HG02678 (cell line): ENCODE measurements at regions not wholly inside any gene's neighbourhood (a gene's known extent, or its start where the extent isn't known, plus 50 kb on each side); places are given as distances from the start of the nearest gene placed in this dataset.

Experiments
- ATAC-seq: cut with Tn5 transposase; IDR thresholded peaks from one replicate; pipeline ENCODE4 v1.9.1; 2021; ENCODE audit warnings: mild to moderate bottlenecking, moderate library complexity; ENCODE audit not compliant: unreplicated experiment

- no peak for ATAC-seq
Measured at GRCh38 chr1:187624812-187625545, 796.2 kb downstream of the PLA2G4A start.

DNA sequence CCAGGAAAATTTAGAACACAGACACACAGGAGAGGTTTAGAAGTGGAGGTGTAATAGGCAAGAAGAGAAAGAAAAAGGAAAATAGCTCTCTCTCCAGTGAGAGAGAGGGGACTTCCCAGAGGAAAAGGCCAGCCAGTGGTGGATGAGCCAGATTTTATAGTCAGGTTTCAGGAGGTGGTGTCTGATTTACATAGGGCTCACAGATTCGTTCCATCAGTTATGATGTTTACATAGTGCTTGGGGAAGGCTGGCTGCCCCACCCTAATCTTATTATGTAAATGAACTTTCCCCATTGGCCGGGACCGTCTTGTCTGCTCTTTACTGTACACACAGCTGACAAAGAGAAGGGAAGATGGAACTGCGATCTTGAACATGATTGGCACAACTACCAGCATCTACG, 797.3 kb downstream of the PLA2G4A start:
- ATAC-seq, result no peak

DNA sequence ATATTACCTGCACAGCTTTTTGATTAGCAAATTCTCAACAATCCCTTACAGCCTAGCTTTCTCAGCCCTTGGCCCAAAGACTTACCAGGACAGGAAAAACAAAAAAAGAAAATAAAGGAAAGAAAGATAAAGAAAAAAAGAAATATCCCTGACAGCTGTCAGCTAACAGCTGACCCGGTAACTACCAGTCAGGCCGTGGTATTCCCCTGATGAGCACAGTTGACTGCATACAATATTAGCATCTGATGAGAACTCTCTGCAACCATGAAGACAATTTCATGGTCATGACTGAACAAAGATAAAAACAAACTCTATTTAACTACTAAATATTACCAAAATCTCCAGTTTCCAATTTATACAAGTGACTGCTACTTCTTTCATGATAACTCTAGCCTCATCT, 798.8 kb downstream of the PLA2G4A start:
- ATAC-seq, result no peak

DNA sequence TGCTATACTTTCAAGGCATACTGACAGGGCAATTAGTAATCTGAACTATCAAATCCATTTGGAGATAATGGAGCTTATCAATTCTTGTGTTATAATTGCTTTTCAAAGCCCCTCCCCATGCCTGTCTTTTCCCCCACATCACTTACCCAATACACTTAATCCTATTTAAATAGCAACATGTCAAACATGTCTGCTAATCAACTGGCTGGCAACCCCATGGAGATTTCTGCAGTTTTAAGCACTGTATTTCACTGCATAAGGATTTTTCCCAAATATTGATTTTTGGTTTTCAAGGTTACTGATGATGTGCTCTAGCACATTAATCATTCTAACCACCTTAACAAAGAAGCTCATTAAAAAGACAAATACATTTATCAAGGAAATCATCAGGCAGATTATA, 800.3 kb downstream of the PLA2G4A start:
- no peak for ATAC-seq

DNA sequence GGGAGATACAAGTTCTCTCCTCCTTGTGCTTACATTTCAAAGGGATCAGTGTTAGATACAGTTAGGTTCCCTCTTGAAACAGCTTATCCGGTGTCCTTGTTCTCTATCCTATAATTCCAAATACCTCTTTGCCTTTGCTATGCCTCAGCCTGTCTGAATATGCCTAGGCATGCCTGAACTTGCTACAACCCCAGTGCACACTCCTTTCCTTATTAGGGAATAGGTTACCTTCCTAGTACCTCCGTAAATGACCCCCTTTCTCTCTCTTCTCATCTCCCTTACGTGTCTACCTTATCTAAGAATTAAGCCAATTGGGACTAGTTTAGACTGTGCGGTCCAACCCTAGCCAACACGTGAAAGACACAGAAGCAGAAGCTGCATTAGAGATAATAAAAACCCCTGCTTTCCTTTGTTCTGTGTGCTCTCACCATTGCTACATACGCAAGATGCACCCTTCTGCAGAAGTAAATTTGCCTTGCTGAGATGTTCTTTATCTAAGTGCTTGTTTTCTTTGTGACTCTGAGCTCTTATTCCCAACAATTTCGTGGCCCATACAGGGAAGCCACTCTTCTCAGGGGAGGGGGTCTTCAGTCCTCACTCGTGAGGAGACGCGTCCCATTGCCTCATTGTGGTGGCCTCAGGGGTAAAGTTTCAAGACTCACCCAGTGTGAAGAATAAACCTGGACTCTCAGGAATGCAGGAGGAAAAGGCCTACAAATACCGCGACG, 802.1 kb downstream of the PLA2G4A start:
- no peak for ATAC-seq

DNA sequence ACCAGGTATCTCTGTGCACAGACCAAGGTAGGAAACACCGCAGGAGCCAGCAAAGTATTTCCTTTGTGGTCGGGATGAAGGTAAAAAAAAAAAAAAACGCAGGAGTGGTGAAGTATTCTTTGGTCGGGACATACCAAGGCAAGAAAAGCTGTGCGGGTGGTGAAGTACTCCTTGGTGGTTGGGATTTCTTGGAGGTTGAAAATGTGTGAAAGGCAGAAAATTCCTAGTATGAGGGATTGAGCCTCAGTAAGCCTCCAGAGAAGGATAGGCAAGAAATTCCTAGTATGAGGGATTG, 802.6 kb downstream of the PLA2G4A start:
- ATAC-seq, result no peak

- ATAC-seq, result no peak
Measured at GRCh38 chr1:187631984-187632383, 803.2 kb downstream of the PLA2G4A start.

- ATAC-seq, result no peak
Measured at GRCh38 chr1:187634940-187635339, 806.2 kb downstream of the PLA2G4A start.

DNA sequence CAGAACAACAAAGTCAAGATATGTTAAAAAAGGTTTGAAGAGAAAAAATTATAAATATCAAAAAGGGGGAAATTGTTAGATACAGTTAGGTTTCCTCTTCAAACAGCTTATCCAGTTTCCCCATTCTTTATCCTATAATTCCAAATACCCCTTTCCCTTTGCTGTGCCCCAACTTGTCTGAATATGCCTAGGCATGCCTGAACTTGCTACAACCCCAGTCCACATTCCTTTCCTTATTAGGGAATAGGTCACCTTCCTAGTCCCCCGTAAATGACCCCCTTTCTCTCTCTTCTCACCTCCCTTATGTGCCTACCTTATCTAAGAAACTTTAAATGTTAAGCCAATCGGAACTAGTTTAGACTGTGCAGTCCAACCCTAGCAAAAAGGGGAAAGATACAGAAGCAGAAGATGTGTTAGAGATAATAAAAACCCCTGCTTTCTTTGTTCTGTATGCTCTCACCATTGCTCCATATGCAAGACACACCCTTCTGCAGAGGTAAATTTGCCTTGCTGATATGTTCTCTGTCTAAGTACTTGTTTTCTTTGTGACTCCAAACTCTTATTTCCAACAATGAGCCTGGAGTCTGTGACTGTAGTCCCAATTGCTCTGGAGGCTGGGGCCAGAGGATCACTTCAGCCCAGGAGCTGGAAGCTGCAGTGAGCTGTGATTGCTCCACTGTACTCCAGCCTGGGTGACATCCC, 810.1 kb downstream of the PLA2G4A start:
- ATAC-seq, result no peak

DNA sequence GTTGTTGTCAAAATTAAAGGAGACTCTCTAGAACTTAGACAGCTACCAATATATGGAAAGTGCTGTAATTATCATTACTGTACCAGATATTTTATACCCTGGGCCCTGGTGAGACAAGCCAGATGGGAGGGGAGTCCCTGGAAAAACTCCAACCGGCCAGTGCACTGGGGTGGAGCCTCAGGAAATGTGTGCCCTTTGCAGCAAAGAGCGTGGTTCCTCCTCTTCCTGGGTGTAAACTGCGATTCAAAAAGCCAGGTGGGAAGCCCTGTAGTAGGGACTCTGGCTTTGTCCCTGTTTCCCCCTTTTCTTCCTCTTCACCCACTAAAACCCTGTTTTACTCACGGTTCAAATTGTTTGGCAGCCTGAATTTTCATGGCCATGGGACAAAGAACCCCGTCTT, 812.3 kb downstream of the PLA2G4A start:
- ATAC-seq, result no peak

- no peak for ATAC-seq
Measured at GRCh38 chr1:187641463-187641862, 812.7 kb downstream of the PLA2G4A start.

DNA sequence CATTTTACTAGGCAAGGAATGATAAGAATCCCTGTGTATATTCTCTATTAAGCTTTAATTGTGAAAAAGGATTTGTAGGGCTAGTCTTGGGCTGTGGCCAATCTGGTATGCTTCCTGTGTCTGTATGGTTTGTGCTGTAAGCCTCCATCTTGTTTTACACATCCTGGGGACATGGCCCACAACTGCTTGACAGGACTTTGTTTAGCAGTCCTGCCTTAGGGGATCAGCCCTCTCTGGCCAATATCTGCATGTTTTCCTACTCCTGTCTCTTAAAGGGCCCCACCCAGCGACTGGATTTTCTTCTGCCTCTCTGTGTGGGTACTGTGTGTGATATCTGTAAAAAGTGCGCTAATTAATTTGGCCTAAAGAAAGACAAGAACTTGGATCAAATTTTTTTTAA, 813.2 kb downstream of the PLA2G4A start:
- no peak for ATAC-seq

GRCh38 chr1:187645651-187646050, 816.9 kb downstream of the PLA2G4A start:
- no peak for ATAC-seq

DNA sequence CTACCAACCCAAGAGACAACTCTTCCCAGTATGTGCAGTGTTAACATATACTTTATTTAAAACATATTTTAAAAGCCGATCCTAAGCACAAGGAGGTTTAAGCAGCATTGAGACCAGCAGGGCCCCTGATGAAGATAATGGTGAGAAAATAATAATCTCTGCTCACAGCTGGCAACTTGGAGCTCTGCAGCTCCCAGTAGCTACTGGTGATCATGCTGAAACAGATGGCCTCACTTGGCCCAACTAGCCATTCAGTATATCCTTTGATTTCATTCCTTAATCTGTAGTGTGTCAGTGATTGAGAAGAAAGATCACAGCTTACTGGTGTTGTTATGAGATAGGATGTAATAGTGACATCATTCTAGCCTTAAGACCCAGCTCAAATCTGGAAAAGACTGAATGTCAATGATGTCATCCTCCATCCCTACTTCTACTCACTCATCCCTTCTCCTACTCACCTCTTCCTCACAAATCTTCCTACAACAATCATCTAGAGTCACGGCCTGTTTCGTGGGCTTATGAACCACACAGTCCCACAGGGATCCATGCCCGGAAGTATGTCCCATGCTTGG, 817.9 kb downstream of the PLA2G4A start:
- no peak for ATAC-seq

GRCh38 chr1:187648091-187648490, 819.3 kb downstream of the PLA2G4A start:
- no peak for ATAC-seq

GRCh38 chr1:187654635-187655034, 825.9 kb downstream of the PLA2G4A start:
- ATAC-seq, result no peak

- ATAC-seq, result no peak
Measured at GRCh38 chr1:187655104-187655503, 826.4 kb downstream of the PLA2G4A start.

- ATAC-seq, result no peak
Measured at GRCh38 chr1:187665483-187665882, 836.7 kb downstream of the PLA2G4A start.

DNA sequence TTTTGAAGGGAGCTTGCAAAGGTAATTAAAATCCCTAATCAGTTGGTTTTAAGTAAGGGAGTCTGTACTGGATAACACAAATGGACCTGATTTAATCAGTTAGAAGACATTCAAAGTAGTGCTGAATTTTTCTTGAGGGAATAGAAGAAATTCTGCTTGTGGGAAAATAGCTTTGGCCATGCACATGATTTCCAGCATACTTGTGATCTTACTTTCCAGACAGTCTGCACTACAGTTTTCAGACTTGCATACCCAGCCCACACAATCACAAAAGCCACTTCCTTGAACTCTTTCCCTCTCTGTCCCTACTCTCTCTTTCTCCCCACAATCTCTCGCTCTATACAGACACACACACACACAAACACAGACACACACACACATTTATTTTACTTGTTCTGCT, 852.1 kb downstream of the PLA2G4A start:
- ATAC-seq, result no peak

DNA sequence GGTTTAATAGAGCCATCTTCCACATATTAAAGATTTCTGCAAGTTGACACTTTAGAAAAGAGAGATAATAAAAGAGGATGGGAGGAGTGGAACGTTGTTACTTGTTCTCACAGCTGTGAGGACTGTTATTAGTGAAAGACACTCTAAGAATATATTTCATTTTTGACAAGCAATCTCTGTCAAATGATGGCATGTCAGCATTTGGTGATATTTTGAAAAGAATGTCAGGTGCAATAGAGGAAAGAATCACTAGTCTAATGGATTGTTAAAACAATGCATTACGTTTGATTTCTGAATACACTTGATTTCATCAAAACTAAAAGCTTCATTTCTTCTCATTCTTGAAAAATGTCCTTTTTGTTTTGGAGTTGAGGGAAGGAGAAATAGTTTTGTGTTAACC, 853.4 kb downstream of the PLA2G4A start:
- no peak for ATAC-seq

DNA sequence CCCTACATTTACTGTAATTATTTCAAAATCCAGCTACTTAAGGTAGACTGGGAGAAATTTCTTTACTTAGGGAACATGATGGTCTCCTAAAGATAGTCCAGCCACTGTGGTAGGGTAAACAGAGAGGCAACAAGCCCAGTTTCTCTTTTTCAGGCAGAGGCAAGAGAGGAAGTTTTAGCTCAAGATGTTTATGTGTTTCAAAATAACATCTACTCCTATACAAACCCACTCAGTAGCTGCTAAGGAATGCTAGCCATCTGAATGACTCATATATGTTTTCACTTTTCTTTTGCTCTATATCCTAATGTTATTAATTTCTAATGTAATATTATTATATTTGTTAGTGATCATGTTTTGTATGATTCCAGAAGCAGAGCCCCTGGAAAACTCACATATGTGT, 856.6 kb downstream of the PLA2G4A start:
- ATAC-seq, result no peak

DNA sequence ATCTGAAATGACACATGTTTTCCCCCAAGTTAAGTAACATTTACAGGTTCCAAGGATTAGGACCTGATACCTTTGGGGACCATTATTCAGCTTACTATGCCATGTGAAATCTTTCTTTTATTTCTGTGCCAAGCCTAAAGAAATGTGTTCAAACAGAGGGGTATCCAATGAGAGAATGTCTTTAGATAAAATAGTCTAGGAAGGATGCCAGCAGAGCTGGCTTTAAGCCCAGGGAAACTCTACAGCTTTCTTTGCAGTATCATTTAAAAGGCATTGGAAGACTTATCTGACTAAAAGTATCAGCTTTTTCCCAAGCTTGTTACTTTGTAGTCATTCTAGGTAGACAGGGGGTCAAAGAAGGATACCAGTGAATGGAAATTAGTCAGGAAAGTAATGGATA, 860.4 kb downstream of the PLA2G4A start:
- ATAC-seq, result no peak
